ENCODE measurements at regions not wholly inside any gene's neighbourhood (a gene's known extent, or its start where the extent isn't known, plus 50 kb on each side); places are given as distances from the start of the nearest gene placed in this dataset.
A peak's percentile ranks its signal among the peaks of the same experiment; 100 is the strongest.

DNA sequence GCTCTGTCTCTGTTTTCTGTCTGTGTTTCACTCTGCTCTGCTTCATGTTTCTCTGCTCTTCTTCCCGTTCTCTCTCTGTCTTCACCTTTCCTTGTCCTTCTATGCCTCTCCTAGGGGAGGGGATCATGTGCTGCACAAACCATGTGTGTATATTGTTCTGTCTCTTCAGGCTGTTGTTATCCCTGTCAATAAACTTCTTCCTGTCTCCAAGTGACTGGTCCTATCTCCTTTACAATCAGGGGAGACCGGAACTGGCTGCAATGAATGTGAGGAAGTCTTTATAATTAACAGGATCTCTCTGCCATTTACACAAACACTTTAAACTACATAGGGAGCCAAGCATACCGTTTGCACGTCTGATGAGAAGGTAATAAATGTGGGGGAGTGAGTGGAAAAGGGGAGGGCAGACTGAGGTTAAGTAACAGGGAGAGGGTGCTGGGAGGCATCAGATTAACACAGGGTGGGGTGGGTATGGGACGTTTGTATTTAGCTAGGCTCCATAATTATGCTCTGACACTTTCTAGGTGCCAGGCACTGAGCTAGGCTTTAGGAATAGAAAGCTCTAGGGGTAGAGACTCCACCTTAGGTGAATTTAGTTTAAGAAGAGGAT lies 626.1 kb downstream of the DHX35 start:
- DNase-seq (ENCODE audit: extremely low read depth in 1 of 11, low read depth in 9 of 11, low spot score in 4 of 11), result peak in 1 of 11 donors; percentile 5

GRCh38 chr20:39581034-39581433 lies 618.9 kb downstream of the DHX35 start:
- no peak for DNase-seq (ENCODE audit: extremely low read depth in 1 of 11, low read depth in 9 of 11, low spot score in 4 of 11)

GRCh38 chr20:39576771-39577170 lies 614.6 kb downstream of the DHX35 start:
- no peak for DNase-seq (ENCODE audit: extremely low read depth in 1 of 11, low read depth in 9 of 11, low spot score in 4 of 11)

DNA sequence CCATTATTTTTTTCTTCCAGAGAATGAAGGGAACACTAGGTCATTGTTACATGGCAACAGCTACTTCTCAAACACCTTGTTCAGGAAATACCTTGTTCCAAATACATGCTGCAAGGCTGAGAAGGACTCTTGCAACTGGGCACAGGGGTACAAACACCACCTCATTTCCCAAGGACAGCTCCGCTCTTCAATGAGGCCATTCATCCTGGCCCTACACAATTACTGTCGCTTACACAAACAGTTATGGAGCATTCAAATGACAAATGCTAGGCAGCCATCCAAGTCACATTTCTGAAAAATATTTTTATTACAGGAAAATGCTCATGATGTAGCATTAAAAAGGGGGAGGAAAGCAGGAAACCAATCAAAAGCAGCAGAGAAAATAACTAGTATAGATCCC lies 611.9 kb downstream of the DHX35 start:
- peak in 2 of 11 donors; percentile 4 to 11 for DNase-seq (ENCODE audit: extremely low read depth in 1 of 11, low read depth in 9 of 11, low spot score in 4 of 11)

DNA sequence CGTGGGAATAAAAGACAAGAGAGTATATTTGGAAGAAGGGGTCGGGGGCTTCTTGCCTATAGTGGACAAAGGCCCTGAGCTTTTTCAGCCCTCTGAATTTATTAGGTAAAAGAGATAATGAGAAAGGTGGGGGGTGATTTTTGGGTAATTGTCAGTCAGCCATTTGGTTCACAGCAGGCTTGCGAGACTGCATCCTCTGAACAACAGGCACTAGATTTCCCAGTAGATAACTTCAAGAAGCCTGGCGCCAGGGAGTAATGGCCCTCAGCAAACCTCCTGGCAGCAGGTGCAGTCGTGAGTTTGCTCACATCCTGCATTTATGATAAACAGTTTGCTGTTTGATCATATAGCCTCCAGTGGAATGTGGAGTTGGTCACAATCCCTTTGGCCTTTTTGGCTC lies 609.0 kb downstream of the DHX35 start:
- DNase-seq (ENCODE audit: extremely low read depth in 1 of 11, low read depth in 9 of 11, low spot score in 4 of 11), result no peak

- DNase-seq (ENCODE audit: extremely low read depth in 1 of 11, low read depth in 9 of 11, low spot score in 4 of 11), result no peak
These were observed 606.0 kb downstream of the DHX35 start for GRCh38 chr20:39568109-39568508.

DNA sequence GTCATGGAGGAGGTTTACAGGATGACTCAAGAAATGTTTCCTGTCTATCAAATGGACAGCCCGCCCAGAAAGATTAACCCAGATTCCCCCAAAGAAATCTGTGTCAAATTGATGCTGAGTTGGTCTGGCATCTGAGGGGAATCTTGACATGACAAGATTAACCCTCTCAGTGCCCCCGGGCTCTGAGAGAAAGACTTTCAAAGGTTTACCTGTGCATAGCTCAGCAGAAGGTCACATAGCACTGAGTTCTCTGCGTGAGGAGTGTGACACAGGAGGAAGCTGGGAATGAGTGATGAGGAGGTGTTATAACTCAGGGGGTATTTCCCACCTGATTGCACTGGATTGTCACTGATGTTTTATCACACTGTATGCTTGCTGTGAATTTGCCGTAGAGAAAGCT lies 601.2 kb downstream of the DHX35 start:
- DNase-seq (ENCODE audit: extremely low read depth in 1 of 11, low read depth in 9 of 11, low spot score in 4 of 11), result no peak

GRCh38 chr20:39554341-39554740 lies 592.2 kb downstream of the DHX35 start:
- no peak for DNase-seq (ENCODE audit: extremely low read depth in 1 of 11, low read depth in 9 of 11, low spot score in 4 of 11)

DNA sequence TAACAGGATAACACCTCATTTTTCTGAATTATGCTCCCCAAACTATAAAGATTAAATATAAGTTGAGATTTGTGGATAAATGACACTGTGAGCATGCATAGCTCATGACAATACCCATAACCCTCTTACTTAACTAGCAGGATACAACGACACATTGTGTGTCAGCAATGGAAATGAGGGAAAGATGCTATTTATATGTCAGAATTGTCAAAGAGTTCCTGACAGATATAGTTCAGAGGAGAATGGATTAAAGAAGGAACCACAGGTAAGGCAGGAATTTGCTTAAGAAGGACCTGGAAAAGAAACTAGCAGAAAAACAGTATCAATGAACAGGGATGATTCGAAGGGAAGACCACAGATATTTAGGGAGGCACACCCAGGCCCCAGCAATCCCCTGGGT lies 591.0 kb downstream of the DHX35 start:
- DNase-seq (ENCODE audit: extremely low read depth in 1 of 11, low read depth in 9 of 11, low spot score in 4 of 11), result no peak

DNA sequence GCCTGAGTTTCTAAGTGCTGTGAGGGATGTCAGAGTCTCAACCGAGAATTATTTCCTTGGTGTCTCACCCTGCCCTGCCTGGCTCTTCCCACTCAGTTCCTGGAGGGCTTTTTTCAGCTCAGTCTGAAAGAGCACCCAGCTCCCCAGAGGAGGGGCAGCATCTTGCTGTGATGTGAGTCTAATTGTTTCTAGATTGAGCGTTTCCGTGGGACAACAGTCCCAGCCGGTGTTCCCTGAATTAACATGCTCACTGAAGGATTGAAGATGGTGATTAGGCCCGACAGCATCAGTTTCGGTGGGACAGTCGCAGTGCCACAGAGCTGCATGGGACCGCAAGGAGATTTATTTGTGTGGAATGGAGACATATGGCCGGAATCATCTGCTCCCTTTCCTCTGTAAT lies 587.6 kb downstream of the DHX35 start:
- DNase-seq (ENCODE audit: extremely low read depth in 1 of 11, low read depth in 9 of 11, low spot score in 4 of 11), result no peak

DNA sequence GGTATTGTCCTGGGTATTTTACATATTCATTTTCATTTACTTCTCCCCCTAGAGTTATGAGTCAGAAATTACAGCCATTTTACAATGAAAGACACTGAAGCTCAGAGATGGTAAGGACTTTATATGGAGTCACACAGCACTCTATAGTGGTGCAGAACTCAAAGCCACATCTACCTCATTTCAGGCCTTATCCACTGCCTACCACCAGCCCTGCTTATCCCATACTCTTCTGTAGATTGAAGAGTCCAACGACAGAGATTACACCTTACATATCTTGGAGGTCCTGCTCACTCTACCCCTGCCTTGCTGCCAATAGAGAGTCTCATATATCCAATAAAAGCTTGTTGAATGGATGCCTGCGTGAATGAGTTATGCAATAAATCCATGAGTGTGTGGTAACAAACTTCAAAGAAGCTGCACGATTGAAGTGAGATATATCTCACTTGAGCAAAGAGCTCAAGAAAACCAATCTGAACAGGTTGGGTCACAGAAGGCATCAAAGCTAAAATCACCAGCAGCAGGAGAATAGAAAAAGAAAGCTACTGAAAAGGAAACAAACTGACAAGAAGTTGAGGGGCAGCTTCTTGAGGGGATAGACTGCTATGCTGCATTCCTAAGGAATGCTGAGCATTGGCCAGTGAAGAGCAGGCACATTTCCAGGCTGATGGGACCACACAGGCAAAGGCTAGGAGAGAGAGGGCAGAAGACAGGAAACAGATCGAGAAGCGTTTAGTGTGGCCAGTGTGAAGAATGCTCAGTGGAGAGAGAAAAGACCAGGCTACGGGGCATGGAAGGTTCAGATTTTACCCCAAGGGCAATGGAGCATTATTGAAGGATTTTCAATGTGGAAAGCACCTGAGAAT lies 585.6 kb downstream of the DHX35 start:
- no peak for DNase-seq (ENCODE audit: extremely low read depth in 1 of 11, low read depth in 9 of 11, low spot score in 4 of 11)

DNA sequence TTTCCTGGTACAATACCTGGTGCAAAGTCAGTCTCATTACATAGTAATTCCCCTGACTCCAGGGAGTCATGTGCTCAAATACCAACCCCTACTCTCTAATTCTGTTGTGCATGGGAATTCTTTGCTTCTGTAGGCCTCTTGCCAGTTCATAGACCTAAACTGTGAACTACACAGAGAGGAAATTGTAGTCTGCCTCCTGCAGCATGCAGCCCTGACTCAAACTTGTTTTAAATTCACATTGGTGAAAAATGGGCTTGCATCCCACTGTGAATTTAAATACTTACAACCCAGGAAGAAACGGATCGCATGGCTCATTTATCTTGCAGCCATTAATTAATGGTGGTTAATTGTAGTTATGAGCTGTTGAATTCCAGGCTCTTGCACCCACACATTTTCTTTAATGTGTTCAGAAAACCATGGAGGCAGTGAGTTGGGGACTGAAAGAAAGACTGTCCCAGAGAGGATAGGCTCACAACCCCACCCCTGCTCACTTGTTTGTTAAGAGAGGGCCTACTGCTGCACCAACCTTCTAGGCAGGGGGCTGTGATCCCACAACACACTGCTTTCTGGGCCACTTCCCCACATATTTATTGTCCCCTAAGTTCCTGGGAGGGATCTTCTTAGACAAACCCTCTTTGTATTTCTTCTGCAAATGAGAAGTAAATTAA lies 579.1 kb downstream of the DHX35 start:
- DNase-seq (ENCODE audit: extremely low read depth in 1 of 11, low read depth in 9 of 11, low spot score in 4 of 11), result peak in 2 of 11 donors; percentile 7 to 33

DNA sequence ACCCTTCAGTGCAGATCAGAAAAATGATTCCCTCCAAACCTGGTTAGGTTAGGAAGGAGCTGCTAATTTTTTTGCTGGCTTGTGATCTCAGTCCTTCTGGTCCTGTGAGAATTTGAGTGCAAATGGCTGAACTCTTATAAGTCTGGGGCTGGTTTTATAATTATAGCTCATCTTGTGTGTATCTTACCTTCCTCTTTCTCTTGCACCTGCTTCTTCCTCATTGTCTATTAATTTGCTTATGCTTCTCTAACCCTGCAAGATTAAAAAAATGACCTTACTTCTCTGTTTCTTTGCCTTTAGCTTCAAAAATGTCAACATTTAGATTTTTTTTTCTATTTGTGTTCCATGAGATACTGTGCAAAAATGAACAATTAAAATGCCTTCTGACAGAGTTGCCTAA lies 576.2 kb downstream of the DHX35 start:
- DNase-seq (ENCODE audit: extremely low read depth in 1 of 11, low read depth in 9 of 11, low spot score in 4 of 11), result no peak

GRCh38 chr20:39535301-39535700 lies 573.2 kb downstream of the DHX35 start:
- no peak for DNase-seq (ENCODE audit: extremely low read depth in 1 of 11, low read depth in 9 of 11, low spot score in 4 of 11)

GRCh38 chr20:39534846-39535245 lies 572.7 kb downstream of the DHX35 start:
- no peak for DNase-seq (ENCODE audit: extremely low read depth in 1 of 11, low read depth in 9 of 11, low spot score in 4 of 11)

GRCh38 chr20:39533858-39534257 lies 571.7 kb downstream of the DHX35 start:
- no peak for DNase-seq (ENCODE audit: extremely low read depth in 1 of 11, low read depth in 9 of 11, low spot score in 4 of 11)

GRCh38 chr20:39532205-39532604 lies 570.1 kb downstream of the DHX35 start:
- DNase-seq (ENCODE audit: extremely low read depth in 1 of 11, low read depth in 9 of 11, low spot score in 4 of 11), result no peak

GRCh38 chr20:39528436-39528835 lies 566.3 kb downstream of the DHX35 start:
- DNase-seq (ENCODE audit: extremely low read depth in 1 of 11, low read depth in 9 of 11, low spot score in 4 of 11), result no peak

- DNase-seq (ENCODE audit: extremely low read depth in 1 of 11, low read depth in 9 of 11, low spot score in 4 of 11), result no peak
These were observed 562.3 kb downstream of the DHX35 start for GRCh38 chr20:39524371-39524911.

GRCh38 chr20:39523405-39523804 lies 561.3 kb downstream of the DHX35 start:
- DNase-seq (ENCODE audit: extremely low read depth in 1 of 11, low read depth in 9 of 11, low spot score in 4 of 11), result no peak

Data from renal cortex interstitium (tissue), 11 donors.